ENCODE measurements at regions not wholly inside any gene's neighbourhood (a gene's known extent, or its start where the extent isn't known, plus 50 kb on each side); places are given as distances from the start of the nearest gene placed in this dataset.
"Not testable (repeated sequence)": the region's sequence is repeated elsewhere in the genome, so short reads cannot be mapped to it uniquely, and the experiment has no call there.

- no peak for DNase-seq
Measured at GRCh38 chr3:72625602-72626337, 222.5 kb downstream of the SHQ1 start.

GRCh38 chr3:72624656-72625055 lies 223.6 kb downstream of the SHQ1 start:
- DNase-seq = no peak

- no peak for DNase-seq
Measured at GRCh38 chr3:72618739-72619138, 229.5 kb downstream of the SHQ1 start.

- no peak for DNase-seq
Measured at GRCh38 chr3:72617424-72618024, 230.7 kb downstream of the SHQ1 start.

- DNase-seq = no peak
Measured at GRCh38 chr3:72615776-72616175, 232.5 kb downstream of the SHQ1 start.

- DNase-seq = no peak
Measured at GRCh38 chr3:72615182-72615581, 233.1 kb downstream of the SHQ1 start.

GRCh38 chr3:72614394-72615074 lies 233.7 kb downstream of the SHQ1 start:
- DNase-seq = no peak

- DNase-seq = no peak
Measured at GRCh38 chr3:72613871-72614270, 234.4 kb downstream of the SHQ1 start.

- DNase-seq = not testable (repeated sequence)
Measured at GRCh38 chr3:72609114-72609513, 239.1 kb downstream of the SHQ1 start.

- no peak for DNase-seq
Measured at GRCh38 chr3:72606005-72606800, 242.0 kb downstream of the SHQ1 start.

GRCh38 chr3:72604328-72604727 lies 243.9 kb downstream of the SHQ1 start:
- no peak for DNase-seq

GRCh38 chr3:72601983-72602750 lies 246.1 kb downstream of the SHQ1 start:
- DNase-seq = no peak

GRCh38 chr3:72601060-72601459 lies 247.2 kb downstream of the SHQ1 start:
- DNase-seq = no peak

GRCh38 chr3:72597756-72598195 lies 250.5 kb downstream of the SHQ1 start:
- DNase-seq = peak; percentile 10

GRCh38 chr3:72597043-72597442 lies 251.2 kb downstream of the SHQ1 start:
- no peak for DNase-seq

GRCh38 chr3:72595927-72596610 lies 252.2 kb downstream of the SHQ1 start:
- no peak for DNase-seq

- DNase-seq = no peak
Measured at GRCh38 chr3:72595376-72595775, 252.9 kb downstream of the SHQ1 start.

- DNase-seq = no peak
Measured at GRCh38 chr3:72594615-72595215, 253.5 kb downstream of the SHQ1 start.

- no peak for DNase-seq
Measured at GRCh38 chr3:72593881-72594397, 254.3 kb downstream of the SHQ1 start.

GRCh38 chr3:72591522-72592421 lies 256.5 kb downstream of the SHQ1 start:
- no peak for DNase-seq
